GM23248 (cell line): ENCODE measurements at regions not wholly inside any gene's neighbourhood (a gene's known extent, or its start where the extent isn't known, plus 50 kb on each side); places are given as distances from the start of the nearest gene placed in this dataset.

ENCODE experiments used
- EZH2 ChIP-seq: fragments of 200-600 bp; sonication (generic); IDR thresholded peaks from 2 replicates; pipeline ENCODE4 v1.6.1; 2018; ENCODE audit warnings: antibody characterized with exemption, mild to moderate bottlenecking; ENCODE audit not compliant: insufficient read depth, poor library complexity, severe bottlenecking
- EZH2phosphoT487 ChIP-seq: fragments of 200-600 bp; sonication (generic); IDR thresholded peaks from 2 replicates; pipeline ENCODE4 v1.6.1; 2018; ENCODE audit warnings: antibody characterized with exemption, moderate library complexity, mild to moderate bottlenecking, low read depth; ENCODE audit not compliant: insufficient read depth

- TF ChIP-seq EZH2 (no peak), EZH2phosphoT487 (0 out of 2 replicates have a peak, but pooled peaks have one; percentile 49)
Observed at GRCh38 chr12:14239350-14239934, 126.0 kb upstream of the ATF7IP start.
